GM18858 (cell line): ENCODE measurements at regions not wholly inside any gene's neighbourhood (a gene's known extent, or its start where the extent isn't known, plus 50 kb on each side); places are given as distances from the start of the nearest gene placed in this dataset.

Experiments
- ATAC-seq: cut with Tn5 transposase; IDR thresholded peaks from one replicate; pipeline ENCODE4 v1.9.1; 2021; ENCODE audit not compliant: unreplicated experiment

GRCh38 chr7:136078630-136079029 is 101.5 kb upstream of the MTPN start:
- ATAC-seq, result no peak

GRCh38 chr7:136076954-136077353 is 99.8 kb upstream of the MTPN start:
- no peak for ATAC-seq

- no peak for ATAC-seq
Measured at GRCh38 chr7:136074843-136075242, 97.7 kb upstream of the MTPN start.

- ATAC-seq, result no peak
Measured at GRCh38 chr7:136072447-136072846, 95.3 kb upstream of the MTPN start.

- no peak for ATAC-seq
Measured at GRCh38 chr7:136070736-136071505, 93.8 kb upstream of the MTPN start.

DNA sequence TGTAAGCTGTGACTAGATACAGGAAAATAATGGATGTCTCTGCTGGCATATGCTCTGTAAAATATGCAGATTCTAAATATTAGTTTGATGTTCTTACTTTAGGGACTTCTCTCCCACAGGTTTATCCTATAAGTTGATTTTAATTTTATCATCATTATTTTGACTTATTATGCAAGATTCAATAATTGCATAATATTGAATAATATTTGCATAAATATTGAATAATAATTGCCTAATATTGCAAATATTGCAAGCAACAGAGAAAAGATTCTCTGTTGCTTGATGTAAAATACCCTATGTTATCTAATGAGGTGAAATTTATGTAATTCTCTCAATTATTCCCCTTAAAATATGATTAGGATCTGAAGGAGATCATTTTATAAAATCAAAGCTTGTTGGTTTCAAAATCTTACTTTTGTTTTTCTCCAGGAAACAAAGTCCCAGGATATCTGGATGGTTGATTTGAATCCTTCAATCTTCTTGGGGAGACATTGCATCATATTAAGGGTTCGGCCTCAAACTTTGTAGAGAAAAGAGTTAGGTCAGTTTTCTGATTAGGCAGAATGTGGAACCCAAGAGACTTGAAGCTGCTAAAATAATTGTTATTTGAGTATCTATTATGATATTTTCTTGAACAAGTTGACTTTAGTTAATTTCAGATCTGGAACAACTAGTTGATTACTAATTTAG is 92.8 kb upstream of the MTPN start:
- ATAC-seq, result no peak

DNA sequence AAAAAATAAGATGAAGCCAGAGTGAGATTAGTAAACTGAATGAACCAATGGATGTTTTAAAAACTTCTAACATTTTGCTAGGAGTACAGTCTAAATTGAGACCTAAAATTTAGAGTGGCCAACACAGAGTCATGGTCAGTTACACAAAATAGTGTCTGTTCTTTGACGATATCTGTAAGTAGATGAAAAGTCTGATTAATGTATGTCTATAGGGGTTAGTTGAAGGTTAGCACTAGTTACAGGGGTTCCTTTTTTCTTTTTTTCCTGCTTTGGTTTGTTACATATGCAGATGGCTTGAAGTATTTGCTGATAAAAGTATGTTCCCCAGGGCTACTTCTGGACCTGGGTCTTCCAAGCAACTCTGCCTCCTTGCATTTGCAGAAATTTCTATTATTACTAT is 90.1 kb upstream of the MTPN start:
- no peak for ATAC-seq

GRCh38 chr7:136066304-136067143 is 89.4 kb upstream of the MTPN start:
- no peak for ATAC-seq

DNA sequence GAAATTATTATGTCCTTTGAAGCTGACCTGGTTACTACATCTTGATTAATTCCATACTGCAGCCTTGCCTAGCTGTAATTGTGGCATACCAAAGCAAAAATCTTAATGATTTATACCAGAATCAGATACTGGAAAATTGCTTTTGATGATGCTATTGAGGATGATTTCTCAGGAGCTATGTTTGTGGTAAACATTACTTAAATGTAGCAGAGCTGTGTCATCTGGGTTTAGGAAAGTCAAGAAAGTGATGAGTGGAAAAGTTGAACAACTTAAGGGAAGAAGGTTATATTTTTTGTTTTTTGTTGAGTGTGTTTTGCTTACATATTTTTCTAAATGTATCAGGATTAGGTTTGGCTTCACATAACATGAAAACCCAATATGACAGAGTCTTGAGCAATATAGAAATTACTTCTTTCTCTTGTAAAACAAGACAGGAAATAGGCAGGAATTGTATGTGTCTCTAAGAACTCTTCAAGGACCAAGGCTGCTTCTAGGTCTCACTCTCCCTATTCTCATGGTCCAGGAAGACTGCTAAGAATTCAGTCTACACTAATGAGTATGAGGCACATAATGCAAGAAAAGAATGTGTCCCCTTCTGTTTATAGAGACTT is 87.6 kb upstream of the MTPN start:
- ATAC-seq, result no peak

DNA sequence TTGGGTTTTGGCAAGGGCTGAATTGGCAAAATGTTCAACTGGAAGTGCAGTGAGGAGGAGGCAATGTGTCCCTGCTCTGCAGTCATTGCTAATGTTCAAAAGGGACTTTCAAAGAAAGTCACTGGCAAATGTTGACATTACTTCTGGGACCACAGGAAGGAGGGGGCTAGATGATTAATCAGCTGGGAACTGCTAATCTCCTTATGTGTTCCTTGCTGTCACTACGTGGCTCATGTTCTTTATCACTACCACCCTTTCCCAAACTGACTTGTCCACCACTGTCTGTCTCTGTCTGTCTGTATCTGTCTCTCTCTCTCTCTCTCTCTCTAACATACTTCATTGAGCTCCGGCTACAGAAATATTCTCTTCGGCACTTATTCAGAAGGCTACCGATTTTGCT is 86.9 kb upstream of the MTPN start:
- ATAC-seq, result no peak

GRCh38 chr7:136063326-136063666 is 86.1 kb upstream of the MTPN start:
- ATAC-seq, result no peak

GRCh38 chr7:136062625-136063325 is 85.6 kb upstream of the MTPN start:
- ATAC-seq, result no peak

- no peak for ATAC-seq
Measured at GRCh38 chr7:136061433-136061832, 84.3 kb upstream of the MTPN start.

- ATAC-seq, result no peak
Measured at GRCh38 chr7:136058546-136058945, 81.4 kb upstream of the MTPN start.

- no peak for ATAC-seq
Measured at GRCh38 chr7:136057509-136057908, 80.3 kb upstream of the MTPN start.

GRCh38 chr7:136056651-136057231 is 79.6 kb upstream of the MTPN start:
- no peak for ATAC-seq

- ATAC-seq, result no peak
Measured at GRCh38 chr7:136055266-136055665, 78.1 kb upstream of the MTPN start.

GRCh38 chr7:136053689-136054485 is 76.7 kb upstream of the MTPN start:
- ATAC-seq, result no peak

GRCh38 chr7:136051203-136051928 is 74.2 kb upstream of the MTPN start:
- ATAC-seq, result no peak
